GM12878 (cell line): ENCODE measurements at regions not wholly inside any gene's neighbourhood (a gene's known extent, or its start where the extent isn't known, plus 50 kb on each side); places are given as distances from the start of the nearest gene placed in this dataset.

Experiments used
- ATAC-seq: fragments of 200-7000 bp; cut with Tn5 transposase; 3 replicates; pipeline ENCODE4 v1.9.1; 2020; ENCODE audit warnings: mild to moderate bottlenecking, moderate library complexity
- BruUV-seq: library from RNA; stranded (reverse); fragments of 400-500 nt; replicated peaks from 2 replicates; lab custom pipeline; 2021; lab: Mats Ljungman, UMichigan
- CTCF ChIA-PET: fragments of 300-600 bp; sonication (Branson Sonifier 250); formaldehyde crosslinking; extraction: SDS; loops from one replicate; lab custom pipeline; 2021; ENCODE audit warnings: inconsistent platforms; lab: Yijun Ruan, JAX
- POLR2A ChIA-PET: fragments of 350-600 bp; formaldehyde crosslinking; extraction: SDS; loops from one replicate; lab custom pipeline; 2021; ENCODE audit warnings: inconsistent platforms; lab: Charles Lee
- RAD21 ChIA-PET: fragments of 300-600 bp; sonication (Branson Sonifier 250); formaldehyde crosslinking; loops from one replicate; lab custom pipeline; 2023; ENCODE audit warnings: antibody characterized with exemption; ENCODE audit not compliant: unreplicated experiment; lab: Charles Lee
- SMC1A ChIA-PET: fragments of 300-600 bp; sonication (Branson Sonifier 250); formaldehyde crosslinking; loops from one replicate; lab custom pipeline; 2023; ENCODE audit not compliant: unreplicated experiment, uncharacterized antibody; lab: Charles Lee
- DNase-seq: peaks from one replicate; pipeline ENCODE4 v3.0.0-alpha.2; 2011; ENCODE audit warnings: low read depth, low spot score
- FAIRE-seq: peaks from 3 replicates; lab custom pipeline; 2011; peaks lifted over from hg19 to GRCh38; lab: Jason Lieb, UNC
- H2AFZ ChIP-seq: 2 replicates; pipeline ENCODE4 v1.6.0; 2011; ENCODE audit warnings: low read depth, low read length, control low read depth; ENCODE audit not compliant: control insufficient read depth
- H3K27ac ChIP-seq: 2 replicates; pipeline ENCODE4 v1.5.1; 2011; ENCODE audit warnings: control low read depth; ENCODE audit not compliant: control insufficient read depth, insufficient read depth
- H3K27me3 ChIP-seq, 2 experiments: replicated peaks in 1 of 2; 2 replicates each; pipeline versions ENCODE4 v1.6.0 to v1.6.1; 2011; ENCODE audit warnings: low read length in 1 of 2; ENCODE audit not compliant: control insufficient read depth in 2 of 2, insufficient read depth in 2 of 2
- H3K36me3 ChIP-seq, 2 experiments: 2 replicates each; pipeline ENCODE4 v1.5.1; 2011; ENCODE audit warnings: low read length in 1 of 2; ENCODE audit not compliant: control insufficient read depth in 2 of 2, insufficient read depth in 2 of 2
- H3K4me1 ChIP-seq: 2 replicates; pipeline ENCODE4 v1.6.1; 2011; ENCODE audit warnings: mild to moderate bottlenecking, low read length, moderate library complexity, mixed read lengths; ENCODE audit not compliant: control insufficient read depth, insufficient read depth
- H3K4me2 ChIP-seq: 2 replicates; pipeline ENCODE4 v1.6.0; 2011; ENCODE audit warnings: control low read depth; ENCODE audit not compliant: control insufficient read depth, insufficient read depth
- H3K4me3 ChIP-seq: fragments of 200-600 bp; sonication (generic); 2 replicates; pipeline ENCODE4 v1.5.1; 2016
- H3K79me2 ChIP-seq: 2 replicates; pipeline ENCODE4 v1.6.0; 2011; ENCODE audit warnings: low read length; ENCODE audit not compliant: control insufficient read depth, insufficient read depth
- H3K9ac ChIP-seq: 2 replicates; pipeline ENCODE4 v1.8.0; 2011; ENCODE audit warnings: low read length, control low read depth, mixed read lengths; ENCODE audit not compliant: control insufficient read depth, insufficient read depth
- H3K9me3 ChIP-seq: replicated peaks from 3 replicates; pipeline ENCODE4 v1.5.1; 2011; ENCODE audit warnings: mild to moderate bottlenecking, low read length; ENCODE audit not compliant: control insufficient read depth, insufficient read depth
- H4K20me1 ChIP-seq: 2 replicates; pipeline ENCODE4 v1.6.0; 2011; ENCODE audit not compliant: control insufficient read depth, insufficient read depth
- BRCA1 ChIP-seq: IDR thresholded peaks from 2 replicates; pipeline ENCODE4 v1.6.1; 2011; ENCODE audit warnings: low read depth, low read length, improper control_type of control experiment
- CHD1 ChIP-seq: IDR thresholded peaks from 2 replicates; pipeline ENCODE4 v1.6.1; 2012; ENCODE audit warnings: low read depth, low read length, improper control_type of control experiment
- CTCF ChIP-seq, 3 experiments: IDR thresholded peaks in 2 of 3; conservative IDR thresholded peaks in 1 of 3; 2 replicates each; pipeline ENCODE4 v1.5.1; 2011; ENCODE audit warnings: low read depth in 3 of 3, low read length in 3 of 3, mild to moderate bottlenecking in 3 of 3, control low read depth in 2 of 3, moderate library complexity in 2 of 3, inconsistent platforms in 1 of 3, mixed read lengths in 1 of 3; ENCODE audit not compliant: control insufficient read depth in 2 of 3, insufficient read depth in 1 of 3; ENCODE audit errors: extremely low read depth in 1 of 3
- E4F1 ChIP-seq: fragments of 450-650 bp; IDR thresholded peaks from 2 replicates; pipeline ENCODE4 v1.6.1; 2018; ENCODE audit warnings: borderline replicate concordance, mild to moderate bottlenecking; ENCODE audit not compliant: partially characterized antibody
- EP300 ChIP-seq, 2 experiments: fragments of 150-350 bp in 1 of 2; IDR thresholded peaks; 2 replicates each; pipeline ENCODE4 v1.6.1; 2011 to 2012; ENCODE audit warnings: low read depth in 2 of 2, low read length in 2 of 2, borderline replicate concordance in 1 of 2, improper control_type of control experiment in 1 of 2, inconsistent platforms in 1 of 2; ENCODE audit not compliant: control insufficient read depth in 1 of 2
- ESRRA ChIP-seq: IDR thresholded peaks from 2 replicates; pipeline ENCODE4 v1.6.1; 2012; ENCODE audit warnings: mild to moderate bottlenecking, low read length, improper control_type of control experiment
- IKZF2 ChIP-seq, 2 experiments: fragments of 450-650 bp; IDR thresholded peaks; 2 replicates each; pipeline ENCODE4 v1.6.1; 2017; ENCODE audit warnings: mild to moderate bottlenecking in 2 of 2, moderate library complexity in 2 of 2
- JUNB ChIP-seq: IDR thresholded peaks from 2 replicates; pipeline ENCODE4 v1.6.1; 2016; ENCODE audit warnings: antibody characterized with exemption, mild to moderate bottlenecking
- LARP7 ChIP-seq: fragments of 450-650 bp; IDR thresholded peaks from 2 replicates; pipeline ENCODE4 v1.6.1; 2017; ENCODE audit warnings: mild to moderate bottlenecking
- MTA2 ChIP-seq: fragments of 450-650 bp; IDR thresholded peaks from 2 replicates; pipeline ENCODE4 v1.6.1; 2016; ENCODE audit warnings: low read depth, mild to moderate bottlenecking, moderate library complexity
- NRF1 ChIP-seq: conservative IDR thresholded peaks from 2 replicates; pipeline ENCODE4 v1.6.1; 2011; ENCODE audit warnings: mild to moderate bottlenecking, low read depth, low read length, improper control_type of control experiment
- PAX5 ChIP-seq: IDR thresholded peaks from 2 replicates; pipeline ENCODE4 v1.6.1; 2011; ENCODE audit warnings: low read depth, low read length, borderline replicate concordance
- POLR2A ChIP-seq: IDR thresholded peaks from 2 replicates; pipeline ENCODE4 v1.6.1; 2011; ENCODE audit warnings: low read depth, mild to moderate bottlenecking, low read length
- SPI1 ChIP-seq: IDR thresholded peaks from 2 replicates; pipeline ENCODE4 v1.6.1; 2011; ENCODE audit warnings: low read depth, mild to moderate bottlenecking, low read length, moderate library complexity, borderline replicate concordance; ENCODE audit not compliant: insufficient read depth
- SUPT20H ChIP-seq: IDR thresholded peaks from 2 replicates; pipeline ENCODE4 v1.6.1; 2011; ENCODE audit warnings: low read depth, mild to moderate bottlenecking, low read length, moderate library complexity, borderline replicate concordance; ENCODE audit not compliant: control insufficient read depth
- ZNF217 ChIP-seq: fragments of 450-650 bp; IDR thresholded peaks from 2 replicates; pipeline ENCODE4 v1.6.1; 2017; ENCODE audit warnings: antibody characterized with exemption, mild to moderate bottlenecking
- ZNF687 ChIP-seq: fragments of 450-650 bp; IDR thresholded peaks from 2 replicates; pipeline ENCODE4 v1.6.1; 2017; ENCODE audit warnings: mild to moderate bottlenecking, moderate library complexity
- WGBS: methylation state at CpG from one replicate; pipeline ENCODE4 v1.1.6; 2016; ENCODE audit warnings: low lambda C conversion rate; ENCODE audit not compliant: insufficient replicate concordance, insufficient coverage; ENCODE audit errors: missing lambda C conversion rate; 5-methylcytosine and 5-hydroxymethylcytosine counted together
- in situ Hi-C: fragments of 300-500 bp; cut with MboI; formaldehyde crosslinking; loops from 9 replicates; pipeline ENCODE4 v1.14.3; 2018; ENCODE audit warnings: mixed read lengths
- intact Hi-C: fragments of 100-400 bp; cut with micrococcal nuclease; formaldehyde crosslinking; loops from one replicate; pipeline ENCODE4 v1.14.2; 2022; ENCODE audit not compliant: unreplicated experiment

- TF ChIP-seq LARP7: no peak
- no peak for TF ChIP-seq E4F1
- TF ChIP-seq NRF1: no peak
- no peak for TF ChIP-seq MTA2
- TF ChIP-seq ESRRA: no peak
- TF ChIP-seq SPI1: no peak
- no peak for TF ChIP-seq PAX5
- no peak for TF ChIP-seq JUNB
- TF ChIP-seq BRCA1: no peak
- no peak for TF ChIP-seq ZNF687
- no peak for TF ChIP-seq CTCF (IDR thresholded peaks at IDR 0.05 in 2 of 3, conservative IDR thresholded peaks at IDR 0.05 in 1 of 3; ENCODE audit: control insufficient read depth in 2 of 3, extremely low read depth in 1 of 3, insufficient read depth in 1 of 3, low read depth in 3 of 3, low read length in 3 of 3)
- TF ChIP-seq EP300 (IDR thresholded peaks at IDR 0.05; ENCODE audit: borderline replicate concordance in 1 of 2, control insufficient read depth in 1 of 2, low read depth in 2 of 2, low read length in 2 of 2): no peak
- no peak for TF ChIP-seq IKZF2 (IDR thresholded peaks at IDR 0.05)
- no peak for TF ChIP-seq ZNF217
- TF ChIP-seq CHD1: no peak
- no peak for TF ChIP-seq SUPT20H
- no peak for TF ChIP-seq POLR2A
- Histone ChIP-seq H3K4me2 (no peak overlapping the region), H3K9ac (no peak overlapping the region), H3K79me2 (no peaks in the 10 kb centered on the region), H4K20me1 (no peaks in the 10 kb centered on the region), H3K36me3 (no peaks in the 10 kb centered on the region), H3K27ac (no peak overlapping the region), H3K9me3 (no peaks in the 10 kb centered on the region), H3K27me3 (no peaks in the 10 kb centered on the region), H3K4me3 (no peak overlapping the region), H2AFZ (no peak overlapping the region), H3K4me1 (no peaks in the 10 kb centered on the region)
- FAIRE-seq (no peak), DNase-seq (no peak), ATAC-seq (no peak)
- no TSS peak for BruUV-seq
- ChIA-PET CTCF (no interaction called here), SMC1A (no interaction called here), RAD21 (no interaction called here), POLR2A (no interaction called here)
- in situ Hi-C loops (no loop called here), intact Hi-C loops (no loop called here)
- WGBS: 12% methylated on average over 2 of the region's 2 CpGs
These were observed 65.7 kb upstream of the NDST3 start for GRCh38 chr4:117968606-117969005.
